HUDEP-2 (cell line): ENCODE measurements at regions not wholly inside any gene's neighbourhood (a gene's known extent, or its start where the extent isn't known, plus 50 kb on each side); places are given as distances from the start of the nearest gene placed in this dataset.

Experiments used
- DNase-seq, 76 experiments: peaks; one replicate each; lab custom pipeline; 2025; ENCODE audit not compliant: unreplicated experiment in 76 of 76; lab: John Stamatoyannopoulos, UW

- DNase-seq, result no peak
Observed at GRCh38 chr16:54490112-54490488, 203.5 kb upstream of the IRX3 start.

DNA sequence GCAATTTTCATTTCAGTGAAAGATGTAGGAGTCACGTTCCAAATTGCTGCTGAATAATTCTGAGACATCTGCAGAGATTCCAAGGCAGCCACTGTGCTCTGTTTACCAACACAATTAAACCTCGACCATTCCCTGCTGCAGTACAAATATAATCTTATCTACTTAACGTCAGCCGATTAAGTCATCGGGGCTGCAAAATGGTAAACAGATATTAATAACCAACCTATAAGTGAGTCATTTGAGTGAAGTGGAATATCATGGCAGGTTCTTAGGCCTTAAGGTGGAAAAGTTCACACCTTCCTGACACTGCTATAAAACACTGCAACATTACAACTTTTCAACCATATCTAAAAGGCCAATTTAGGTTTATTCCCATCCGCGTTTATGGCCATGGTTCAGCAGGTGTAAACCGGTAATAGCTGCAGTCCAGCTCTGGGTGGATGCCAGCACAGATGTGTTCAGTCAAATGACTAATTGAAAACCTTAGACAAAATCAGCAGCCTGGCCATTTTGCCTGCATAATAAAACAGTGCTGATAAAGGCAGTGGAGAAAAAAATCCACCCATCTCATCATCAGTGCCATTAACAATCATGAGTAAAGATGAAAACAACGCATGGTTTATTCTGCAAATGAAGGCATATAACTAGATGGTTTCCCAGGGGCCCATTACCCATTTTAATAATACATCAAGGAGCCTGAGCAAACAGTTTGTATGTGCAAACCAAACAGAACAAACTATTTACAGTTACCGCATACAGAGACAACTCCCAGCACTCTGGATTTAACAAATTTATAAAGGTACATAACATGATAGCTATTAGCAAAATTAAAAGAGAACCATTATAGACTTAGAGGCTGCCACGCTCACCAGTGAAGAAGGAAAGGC lies 202.9 kb upstream of the IRX3 start:
- DNase-seq, result no peak

- no peak for DNase-seq
Observed at GRCh38 chr16:54488729-54489128, 202.1 kb upstream of the IRX3 start.

DNA sequence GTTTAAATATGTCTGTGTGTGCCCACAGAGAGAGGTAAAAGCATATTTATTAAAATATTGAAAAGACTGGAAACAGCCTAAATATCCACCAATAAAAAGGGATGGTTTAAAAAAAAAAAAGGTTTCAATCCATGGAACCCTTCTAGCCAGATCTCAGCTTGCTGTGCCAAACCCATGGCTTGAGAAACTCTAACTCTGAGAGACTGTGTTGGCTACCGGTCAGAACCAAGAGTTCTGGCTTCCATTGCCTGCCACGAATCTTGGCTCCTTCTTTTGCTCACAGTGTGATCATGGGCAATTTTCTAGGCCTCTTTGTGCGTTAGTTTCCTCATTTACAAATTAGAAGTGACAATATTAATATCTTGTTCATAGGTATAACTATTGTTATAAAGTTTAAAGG lies 201.3 kb upstream of the IRX3 start:
- DNase-seq, result no peak

DNA sequence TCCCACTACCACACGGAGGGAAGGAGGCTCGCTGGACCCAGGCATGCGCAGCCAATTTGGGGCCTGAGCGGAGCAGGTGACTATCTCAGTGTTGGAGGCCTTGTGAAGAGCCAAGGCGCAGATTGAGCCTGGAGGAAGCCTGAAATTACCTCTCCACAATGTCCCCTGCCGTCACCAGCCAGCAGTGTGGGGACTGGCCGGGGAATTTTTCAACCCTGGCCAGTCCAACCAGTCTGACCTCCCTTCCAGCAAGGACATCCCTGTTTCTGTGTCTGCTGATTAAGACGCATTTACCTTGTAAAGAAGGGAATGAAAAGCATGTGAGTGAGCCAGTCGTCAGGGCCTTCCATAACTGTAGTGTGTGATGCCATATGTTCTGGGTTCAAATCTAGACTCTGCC lies 198.1 kb upstream of the IRX3 start:
- no peak for DNase-seq

DNA sequence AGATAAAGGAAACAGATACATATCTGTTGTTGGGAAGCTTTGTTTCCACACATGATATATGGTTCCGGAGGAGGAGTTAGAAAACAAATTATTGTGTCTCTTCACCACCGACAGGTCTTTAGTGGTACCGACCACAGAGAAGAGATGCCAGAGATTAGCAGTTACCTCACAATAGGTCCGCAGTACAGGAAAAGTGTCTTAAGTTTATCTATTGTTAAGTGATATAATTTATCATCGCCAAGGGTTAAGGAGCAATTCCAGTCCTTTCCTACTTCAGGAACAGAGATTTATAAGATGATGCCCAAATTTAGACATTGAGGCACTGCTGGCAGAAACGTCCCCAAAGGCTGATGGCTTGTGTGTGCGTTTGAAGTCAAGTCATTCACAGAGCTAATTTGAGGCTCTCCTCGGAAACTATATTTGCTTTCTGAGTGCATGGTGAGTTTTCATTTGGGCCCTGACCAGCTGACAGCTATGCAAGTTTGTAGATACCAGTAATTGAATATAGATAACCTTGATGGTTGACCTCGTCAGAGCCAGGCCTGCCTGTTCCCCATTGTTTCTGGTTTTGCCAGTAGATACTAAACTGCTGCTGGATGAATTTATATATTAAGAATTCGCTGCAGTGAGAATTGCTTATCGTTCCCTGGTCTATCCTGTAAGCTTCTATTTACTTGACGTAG lies 196.4 kb upstream of the IRX3 start:
- DNase-seq, result no peak

- DNase-seq, result no peak
Observed at GRCh38 chr16:54480429-54480828, 193.8 kb upstream of the IRX3 start.

DNA sequence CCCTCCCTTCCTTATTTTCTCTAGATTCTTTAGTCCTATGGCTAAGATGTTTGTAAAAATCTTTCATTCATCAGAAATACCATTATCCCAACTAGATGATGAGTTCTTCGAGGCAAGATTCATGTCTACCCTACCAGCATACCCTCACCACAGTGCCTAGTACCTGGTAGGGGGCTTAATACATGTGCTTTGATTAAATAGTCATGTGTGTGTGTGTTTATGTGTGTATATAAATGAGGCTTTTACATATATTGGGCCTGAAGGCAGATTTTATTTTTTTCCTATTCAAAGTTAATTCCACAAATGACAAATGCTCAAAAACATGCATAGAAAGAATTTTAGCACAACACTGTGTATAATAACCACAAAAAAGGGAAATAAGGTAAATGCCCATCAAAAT lies 193.0 kb upstream of the IRX3 start:
- DNase-seq, result no peak

GRCh38 chr16:54477714-54478113 lies 191.1 kb upstream of the IRX3 start:
- DNase-seq, result no peak

DNA sequence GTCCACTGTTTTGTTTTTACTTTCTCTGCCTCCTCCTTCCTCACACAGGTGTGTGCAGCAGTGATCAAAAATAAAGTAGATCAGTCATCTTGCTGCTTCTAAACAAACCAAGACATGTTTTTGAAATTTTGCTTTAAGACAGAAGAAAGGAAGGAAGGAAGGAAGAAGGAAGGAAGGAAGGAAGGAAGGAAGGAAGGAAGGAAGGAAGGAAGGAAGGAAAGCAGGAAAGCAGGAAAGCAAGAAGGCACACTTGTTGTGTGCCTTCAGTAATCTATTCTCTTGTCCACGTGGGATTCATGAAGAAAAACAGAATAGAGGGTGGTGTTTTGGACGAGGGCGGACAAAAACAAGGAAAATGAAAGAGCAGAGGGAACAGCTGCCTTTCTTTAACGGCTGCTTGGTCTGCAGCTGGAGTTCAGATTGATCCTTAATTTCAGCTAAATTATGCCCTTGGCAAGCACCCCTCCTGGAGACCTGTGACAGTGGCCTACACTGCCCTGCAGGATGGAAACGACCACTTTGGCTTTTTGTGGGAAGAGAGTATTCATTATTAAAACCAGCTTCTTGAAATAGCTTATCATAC lies 188.5 kb upstream of the IRX3 start:
- no peak for DNase-seq

DNA sequence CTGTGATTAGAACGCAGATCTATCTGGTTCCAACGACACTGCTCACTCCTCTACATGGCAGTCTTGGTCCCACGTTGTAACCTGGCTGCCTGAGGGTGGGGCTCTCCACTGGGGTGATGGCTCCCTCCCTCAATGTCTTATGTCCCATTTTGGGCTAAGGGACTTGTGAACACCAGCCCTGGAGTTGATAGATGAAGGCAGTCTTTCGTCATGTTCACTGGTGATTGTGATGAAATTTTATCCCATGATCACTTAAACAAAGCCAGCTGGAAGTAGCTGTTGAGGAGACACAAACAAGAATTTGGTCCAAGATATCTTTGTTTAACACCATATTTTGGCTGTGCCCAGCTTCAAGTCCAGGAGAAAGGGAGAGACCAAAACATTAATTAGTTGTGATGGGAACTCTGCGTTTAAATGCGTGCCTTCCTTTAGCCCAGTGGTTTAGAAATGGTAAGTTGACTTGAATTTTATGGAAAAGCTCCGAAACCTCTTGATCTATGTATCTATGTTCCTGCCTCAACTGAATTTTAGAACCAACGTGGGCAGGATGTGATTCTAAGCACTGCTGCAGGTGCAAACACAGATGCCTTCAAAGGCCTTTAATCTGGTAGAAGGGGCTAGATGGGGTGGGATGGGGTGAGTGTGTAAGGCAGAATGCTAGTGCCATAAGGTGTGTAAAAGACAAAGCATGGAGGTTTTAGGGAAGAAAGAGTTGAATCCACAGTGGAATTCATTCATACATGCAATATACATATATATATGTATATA lies 186.8 kb upstream of the IRX3 start:
- no peak for DNase-seq

DNA sequence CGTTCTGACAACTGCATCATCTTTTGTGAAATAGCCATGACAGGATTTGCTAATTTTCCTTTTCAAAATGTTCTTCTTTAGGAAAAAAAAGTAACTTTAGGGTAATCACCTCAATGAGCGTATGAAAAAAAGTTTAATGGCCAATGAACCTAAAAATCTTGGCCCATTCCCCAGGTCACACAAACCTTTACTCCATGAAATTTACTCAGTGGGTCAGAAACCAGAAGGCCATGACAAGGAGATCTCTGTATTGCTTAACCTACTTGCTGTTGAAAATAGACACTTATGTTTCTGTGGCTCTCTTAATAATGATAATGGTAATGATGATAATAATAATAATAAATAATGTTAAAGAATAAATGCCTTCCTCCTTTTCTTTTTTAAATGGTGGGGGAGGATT lies 180.8 kb upstream of the IRX3 start:
- no peak for DNase-seq

GRCh38 chr16:54466233-54466632 lies 179.6 kb upstream of the IRX3 start:
- no peak for DNase-seq

GRCh38 chr16:54465063-54465462 lies 178.5 kb upstream of the IRX3 start:
- DNase-seq, result no peak

- DNase-seq, result no peak
Observed at GRCh38 chr16:54462771-54463170, 176.2 kb upstream of the IRX3 start.

DNA sequence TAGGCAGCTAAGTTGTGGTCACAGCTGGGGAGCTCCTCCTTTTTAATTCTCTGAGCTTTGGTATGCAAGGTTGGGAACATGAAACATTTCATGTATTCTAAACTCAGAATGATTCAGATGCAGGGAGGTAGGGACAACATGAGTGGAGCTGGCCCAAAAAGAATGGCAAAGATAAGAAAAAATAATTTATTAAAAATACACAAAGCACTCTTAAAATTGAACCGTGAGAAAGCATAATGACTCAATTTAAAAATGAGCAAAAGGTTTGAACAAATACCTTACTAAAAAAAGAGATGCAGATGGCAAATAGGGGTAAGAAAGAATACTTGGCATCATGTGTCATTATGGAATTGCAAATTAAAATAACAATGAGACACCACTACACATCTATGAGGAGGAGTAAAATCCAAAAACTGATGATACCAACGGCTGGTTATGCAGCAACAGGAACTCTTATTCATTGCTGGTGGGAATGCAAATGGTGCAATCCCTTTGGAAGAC lies 175.6 kb upstream of the IRX3 start:
- DNase-seq, result no peak

- no peak for DNase-seq
Observed at GRCh38 chr16:54460263-54460860, 173.8 kb upstream of the IRX3 start.

GRCh38 chr16:54459509-54460262 lies 173.1 kb upstream of the IRX3 start:
- no peak for DNase-seq

DNA sequence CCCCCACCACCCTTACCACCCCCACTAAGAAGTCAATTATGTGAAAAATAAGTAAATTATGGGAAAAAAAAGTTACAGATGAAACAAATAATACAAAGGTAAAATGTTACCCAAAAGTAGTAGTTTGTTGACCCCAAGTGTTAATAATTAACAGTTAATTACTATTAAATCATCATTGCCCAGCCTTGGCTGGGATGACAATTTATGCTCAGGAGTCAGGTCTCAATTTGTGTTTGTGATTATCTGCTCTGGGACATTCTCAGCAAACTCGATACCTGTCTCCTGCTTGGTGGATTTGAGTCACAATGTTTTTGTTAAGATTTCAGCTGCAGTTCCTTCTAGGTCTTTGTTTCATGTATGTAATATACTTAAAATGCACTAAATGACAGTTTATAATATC lies 172.3 kb upstream of the IRX3 start:
- DNase-seq, result no peak

- DNase-seq, result no peak
Observed at GRCh38 chr16:54456291-54456690, 169.7 kb upstream of the IRX3 start.
